Effector memory CD4-positive, alpha-beta T cell (primary cell): ENCODE measurements at regions not wholly inside any gene's neighbourhood (a gene's known extent, or its start where the extent isn't known, plus 50 kb on each side); places are given as distances from the start of the nearest gene placed in this dataset.

Experiments
- DNase-seq, 3 donors: peaks; one replicate each; pipeline ENCODE4 v3.0.0-alpha.2; 2020
- H3K27ac ChIP-seq: 2 replicates; pipeline ENCODE4 v1.7.0; 2013; ENCODE audit warnings: mild to moderate bottlenecking, low read length, moderate library complexity; ENCODE audit not compliant: insufficient read depth, poor library complexity, severe bottlenecking
- H3K27me3 ChIP-seq: replicated peaks from 2 replicates; pipeline ENCODE4 v1.7.0; 2013; ENCODE audit warnings: mild to moderate bottlenecking, low read length; ENCODE audit not compliant: insufficient read depth, control insufficient read depth, poor library complexity, severe bottlenecking
- H3K36me3 ChIP-seq: 2 replicates; pipeline ENCODE4 v1.7.0; 2013; ENCODE audit warnings: mild to moderate bottlenecking, low read length, moderate library complexity; ENCODE audit not compliant: control insufficient read depth, insufficient read depth
- H3K4me1 ChIP-seq: 2 replicates; pipeline ENCODE4 v1.7.0; 2013; ENCODE audit warnings: low read length, mild to moderate bottlenecking; ENCODE audit not compliant: control insufficient read depth, insufficient read depth, poor library complexity, severe bottlenecking
- H3K4me3 ChIP-seq: 2 replicates; pipeline ENCODE4 v1.7.0; 2013; ENCODE audit warnings: low read length, low read depth, mild to moderate bottlenecking; ENCODE audit not compliant: insufficient read depth, poor library complexity, severe bottlenecking
- H3K9me3 ChIP-seq: 2 replicates; pipeline ENCODE4 v1.7.0; 2013; ENCODE audit warnings: mild to moderate bottlenecking, low read length, moderate library complexity; ENCODE audit not compliant: control insufficient read depth

- Histone ChIP-seq H3K27ac (no peak overlapping the region), H3K4me3 (no peak overlapping the region), H3K36me3 (no peaks in the 10 kb centered on the region), H3K27me3 (no peaks in the 10 kb centered on the region), H3K4me1 (no peaks in the 10 kb centered on the region), H3K9me3 (no peaks in the 10 kb centered on the region)
- no peak for DNase-seq
Measured at GRCh38 chr7:3239291-3239691, 61.8 kb upstream of the SDK1 start.

GRCh38 chr7:3240826-3241430 lies 60.1 kb upstream of the SDK1 start:
- Histone ChIP-seq H3K9me3 (no peaks in the 10 kb centered on the region), H3K4me3 (no peak overlapping the region), H3K27me3 (no peaks in the 10 kb centered on the region), H3K4me1 (no peaks in the 10 kb centered on the region), H3K36me3 (no peaks in the 10 kb centered on the region), H3K27ac (no peak overlapping the region)
- DNase-seq, result no peak

- no peaks in the 10 kb centered on the region for H3K9me3 ChIP-seq
- no peak for DNase-seq
- H3K27me3 ChIP-seq, result no peaks in the 10 kb centered on the region
- H3K4me3 ChIP-seq, result no peak overlapping the region
- H3K4me1 ChIP-seq, result no peaks in the 10 kb centered on the region
- no peak overlapping the region for H3K27ac ChIP-seq
- H3K36me3 ChIP-seq, result no peaks in the 10 kb centered on the region
Measured at GRCh38 chr7:3241686-3242258, 59.3 kb upstream of the SDK1 start.

- Histone ChIP-seq H3K27me3 (no peaks in the 10 kb centered on the region), H3K9me3 (no peaks in the 10 kb centered on the region), H3K4me3 (no peak overlapping the region), H3K4me1 (no peaks in the 10 kb centered on the region), H3K36me3 (no peaks in the 10 kb centered on the region), H3K27ac (no peak overlapping the region)
- DNase-seq, result no peak
Measured at GRCh38 chr7:3242398-3242972, 58.6 kb upstream of the SDK1 start.

- Histone ChIP-seq H3K36me3 (no peaks in the 10 kb centered on the region), H3K9me3 (no peaks in the 10 kb centered on the region), H3K27me3 (no peaks in the 10 kb centered on the region), H3K4me1 (no peaks in the 10 kb centered on the region), H3K4me3 (no peak overlapping the region), H3K27ac (no peak overlapping the region)
- no peak for DNase-seq
Measured at GRCh38 chr7:3243256-3243655, 57.8 kb upstream of the SDK1 start.

GRCh38 chr7:3243680-3244079 lies 57.4 kb upstream of the SDK1 start:
- no peak overlapping the region for H3K4me3 ChIP-seq
- no peak for DNase-seq
- H3K27ac ChIP-seq, result no peak overlapping the region
- H3K4me1 ChIP-seq, result no peaks in the 10 kb centered on the region
- H3K9me3 ChIP-seq, result no peaks in the 10 kb centered on the region
- no peaks in the 10 kb centered on the region for H3K36me3 ChIP-seq
- H3K27me3 ChIP-seq, result no peaks in the 10 kb centered on the region

GRCh38 chr7:3244241-3244814 lies 56.7 kb upstream of the SDK1 start:
- DNase-seq, result no peak
- Histone ChIP-seq H3K36me3 (no peaks in the 10 kb centered on the region), H3K9me3 (no peaks in the 10 kb centered on the region), H3K4me1 (no peaks in the 10 kb centered on the region), H3K27ac (no peak overlapping the region), H3K4me3 (no peak overlapping the region), H3K27me3 (no peaks in the 10 kb centered on the region)

GRCh38 chr7:3245077-3245476 lies 56.0 kb upstream of the SDK1 start:
- no peak for DNase-seq
- H3K36me3 ChIP-seq, result no peaks in the 10 kb centered on the region
- H3K27me3 ChIP-seq, result no peaks in the 10 kb centered on the region
- H3K9me3 ChIP-seq, result no peaks in the 10 kb centered on the region
- H3K27ac ChIP-seq, result no peak overlapping the region
- no peak overlapping the region for H3K4me3 ChIP-seq
- H3K4me1 ChIP-seq, result no peaks in the 10 kb centered on the region

GRCh38 chr7:3245721-3246120 lies 55.3 kb upstream of the SDK1 start:
- Histone ChIP-seq H3K9me3 (no peaks in the 10 kb centered on the region), H3K4me3 (no peak overlapping the region), H3K27me3 (no peaks in the 10 kb centered on the region), H3K27ac (no peak overlapping the region), H3K36me3 (no peaks in the 10 kb centered on the region), H3K4me1 (no peaks in the 10 kb centered on the region)
- DNase-seq, result no peak

- no peak for DNase-seq
Measured at GRCh38 chr7:3246127-3246526, 54.9 kb upstream of the SDK1 start.

More at GRCh38 chr7:3246127-3246526, 54.9 kb upstream of the SDK1 start:
- Histone ChIP-seq H3K9me3 (no peaks in the 10 kb centered on the region), H3K4me1 (no peaks in the 10 kb centered on the region), H3K36me3 (no peaks in the 10 kb centered on the region), H3K4me3 (no peak overlapping the region), H3K27ac (no peak overlapping the region), H3K27me3 (no peaks in the 10 kb centered on the region)
